GM12891 (cell line): ENCODE measurements at regions not wholly inside any gene's neighbourhood (a gene's known extent, or its start where the extent isn't known, plus 50 kb on each side); places are given as distances from the start of the nearest gene placed in this dataset.

Experiments
- POLR2A ChIP-seq: IDR thresholded peaks from 2 replicates; pipeline ENCODE4 v1.6.1; 2011; ENCODE audit warnings: low read depth, low read length, control low read depth
- POLR2AphosphoS5 ChIP-seq: IDR thresholded peaks from 2 replicates; pipeline ENCODE4 v1.6.1; 2011; ENCODE audit warnings: low read depth, low read length, control low read depth
- SPI1 ChIP-seq: IDR thresholded peaks from 2 replicates; pipeline ENCODE4 v1.6.1; 2011; ENCODE audit warnings: low read depth, low read length, control low read depth

GRCh38 chr9:126061575-126061974 is 265.1 kb upstream of the MVB12B start:
- TF ChIP-seq POLR2A (no peak), POLR2AphosphoS5 (no peak), SPI1 (no peak)
